ENCODE measurements at regions not wholly inside any gene's neighbourhood (a gene's known extent, or its start where the extent isn't known, plus 50 kb on each side); places are given as distances from the start of the nearest gene placed in this dataset.
"Not testable (repeated sequence)": the region's sequence is repeated elsewhere in the genome, so short reads cannot be mapped to it uniquely, and the experiment has no call there.

GRCh38 chr7:53387515-53387914 lies 352.1 kb downstream of the POM121L12 start:
- no peak for DNase-seq

GRCh38 chr7:53397911-53398310 lies 362.5 kb downstream of the POM121L12 start:
- no peak for DNase-seq

GRCh38 chr7:53398566-53398965 lies 363.1 kb downstream of the POM121L12 start:
- no peak for DNase-seq

- DNase-seq = no peak
Observed at GRCh38 chr7:53413021-53413420, 377.6 kb downstream of the POM121L12 start.

GRCh38 chr7:53415816-53416215 lies 380.4 kb downstream of the POM121L12 start:
- no peak for DNase-seq

GRCh38 chr7:53418834-53419482 lies 383.5 kb downstream of the POM121L12 start:
- DNase-seq = no peak

GRCh38 chr7:53420550-53420949 lies 385.1 kb downstream of the POM121L12 start:
- DNase-seq = no peak

GRCh38 chr7:53422291-53422690 lies 386.9 kb downstream of the POM121L12 start:
- no peak for DNase-seq

GRCh38 chr7:53426145-53426750 lies 390.8 kb downstream of the POM121L12 start:
- no peak for DNase-seq

- DNase-seq = no peak
Observed at GRCh38 chr7:53428045-53428444, 392.6 kb downstream of the POM121L12 start.

- no peak for DNase-seq
Observed at GRCh38 chr7:53431901-53432300, 396.5 kb downstream of the POM121L12 start.

GRCh38 chr7:53437336-53437735 lies 401.9 kb downstream of the POM121L12 start:
- DNase-seq = no peak

GRCh38 chr7:53446170-53446569 lies 410.7 kb downstream of the POM121L12 start:
- no peak for DNase-seq

- DNase-seq = no peak
Observed at GRCh38 chr7:53458636-53459035, 423.2 kb downstream of the POM121L12 start.

GRCh38 chr7:53466371-53466770 lies 430.9 kb downstream of the POM121L12 start:
- DNase-seq = no peak

- no peak for DNase-seq
Observed at GRCh38 chr7:53470336-53470970, 435.0 kb downstream of the POM121L12 start.

- DNase-seq = no peak
Observed at GRCh38 chr7:53473371-53473770, 437.9 kb downstream of the POM121L12 start.

- DNase-seq = no peak
Observed at GRCh38 chr7:53475776-53476175, 440.3 kb downstream of the POM121L12 start.

- no peak for DNase-seq
Observed at GRCh38 chr7:53476566-53476965, 441.1 kb downstream of the POM121L12 start.

- no peak for DNase-seq
Observed at GRCh38 chr7:53485354-53485753, 449.9 kb downstream of the POM121L12 start.

- no peak for DNase-seq
Observed at GRCh38 chr7:53491051-53491450, 455.6 kb downstream of the POM121L12 start.

GRCh38 chr7:53495181-53495580 lies 459.7 kb downstream of the POM121L12 start:
- DNase-seq = not testable (repeated sequence)

- no peak for DNase-seq
Observed at GRCh38 chr7:53500076-53500475, 464.6 kb downstream of the POM121L12 start.

Measured in amygdala (tissue), 56 donors.